PC-3 (cell line): ENCODE measurements at regions not wholly inside any gene's neighbourhood (a gene's known extent, or its start where the extent isn't known, plus 50 kb on each side); places are given as distances from the start of the nearest gene placed in this dataset.

Experiments
- CTCF ChIP-seq: fragments of 300-600 bp; sonication (generic); conservative IDR thresholded peaks from 2 replicates; pipeline ENCODE4 v1.5.1; 2017; ENCODE audit warnings: antibody characterized with exemption, low read depth, mild to moderate bottlenecking, low read length
- EZH2phosphoT487 ChIP-seq: fragments of 300-600 bp; sonication (generic); IDR thresholded peaks from 2 replicates; pipeline ENCODE4 v1.6.1; 2018; ENCODE audit warnings: mild to moderate bottlenecking, antibody characterized with exemption, low read length, borderline replicate concordance

DNA sequence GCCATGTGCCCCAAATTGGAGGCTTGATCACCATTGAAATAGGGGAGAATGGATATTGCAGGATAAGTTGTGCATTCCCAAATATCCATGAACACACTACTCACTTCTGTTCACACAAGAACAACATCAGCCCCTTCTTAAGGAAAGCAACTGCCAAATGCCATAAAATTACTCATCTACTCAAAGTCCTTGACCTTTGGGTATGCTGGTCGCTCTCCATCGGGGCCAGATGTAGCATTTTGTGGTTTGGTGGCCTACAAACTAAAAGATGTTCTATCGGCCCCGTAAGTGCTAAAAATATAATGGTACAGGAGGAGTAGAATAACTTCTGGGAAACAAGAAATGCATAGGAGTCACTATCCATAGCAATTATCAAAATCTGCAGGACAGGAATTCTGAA lies 362.6 kb downstream of the AEBP2 start:
- no peak for TF ChIP-seq CTCF
- no peak for TF ChIP-seq EZH2phosphoT487
